K562 (cell line): ENCODE measurements at regions not wholly inside any gene's neighbourhood (a gene's known extent, or its start where the extent isn't known, plus 50 kb on each side); places are given as distances from the start of the nearest gene placed in this dataset.
A peak's percentile ranks its signal among the peaks of the same experiment; 100 is the strongest.

Experiments used
- ATAC-seq: fragments of 200-7000 bp; cut with Tn5 transposase; 3 replicates; pipeline ENCODE4 v1.9.1; 2020; ENCODE audit warnings: moderate library complexity
- BruUV-seq: library from RNA; stranded (reverse); fragments of 400-500 nt; replicated peaks from 2 replicates; lab custom pipeline; 2021; lab: Mats Ljungman, UMichigan
- CTCF ChIA-PET: fragments of 300-600 bp; formaldehyde crosslinking; extraction: SDS; loops from one replicate; lab custom pipeline; 2021; ENCODE audit warnings: low intra/inter-chr PET ratio; lab: Yijun Ruan, JAX
- POLR2A ChIA-PET: fragments of 300-600, 350-650 bp; sonication (Branson Sonifier 250); formaldehyde crosslinking; extraction: SDS; loops from one replicate; lab custom pipeline; 2021; ENCODE audit warnings: antibody characterized with exemption, inconsistent platforms; lab: Yijun Ruan, JAX
- DNase-seq, 4 experiments: peaks; one replicate each; pipeline versions ENCODE4 v3.0.0 to v3.0.0-alpha.2; 2011 to 2018; ENCODE audit warnings: low spot score in 3 of 4, mixed read lengths in 3 of 4; ENCODE audit errors: extremely low read depth in 1 of 4
- FAIRE-seq: peaks from 2 replicates; lab custom pipeline; 2011; peaks lifted over from hg19 to GRCh38; lab: Jason Lieb, UNC
- H2AFZ ChIP-seq: 2 replicates; pipeline ENCODE4 v1.6.0; 2011; ENCODE audit warnings: low read depth, low read length, control low read depth, inconsistent platforms
- H3K27ac ChIP-seq: fragments of 200-600 bp; 3 replicates; pipeline ENCODE4 v1.8.0; 2011; ENCODE audit warnings: low read depth, mild to moderate bottlenecking, control low read depth, inconsistent platforms, low read length, moderate library complexity, mixed read lengths; ENCODE audit errors: extremely low read depth
- H3K27me3 ChIP-seq, 2 experiments: fragments of 300-600 bp in 1 of 2; 2 replicates in 1 of 2; 3 replicates in 1 of 2; pipeline versions ENCODE4 v1.6.0 to v1.8.0; 2011; ENCODE audit warnings: inconsistent platforms in 2 of 2, low read length in 2 of 2, mild to moderate bottlenecking in 1 of 2, mixed read lengths in 1 of 2, moderate library complexity in 1 of 2; ENCODE audit not compliant: control insufficient read depth in 2 of 2, insufficient read depth in 2 of 2
- H3K36me3 ChIP-seq: fragments of 300-600 bp; 3 replicates; pipeline ENCODE4 v1.8.0; 2011; ENCODE audit warnings: mild to moderate bottlenecking, low read length, inconsistent platforms; ENCODE audit not compliant: control insufficient read depth, insufficient read depth
- H3K4me1 ChIP-seq, 2 experiments: fragments of 200-600 bp in 1 of 2; replicated peaks in 1 of 2; 2 replicates in 1 of 2; 3 replicates in 1 of 2; pipeline versions ENCODE4 v1.5.1 to v1.8.0; 2011; ENCODE audit warnings: inconsistent platforms in 2 of 2, low read length in 2 of 2, mild to moderate bottlenecking in 1 of 2, mixed read lengths in 1 of 2, moderate library complexity in 1 of 2; ENCODE audit not compliant: control insufficient read depth in 2 of 2, insufficient read depth in 2 of 2
- H3K4me2 ChIP-seq: 2 replicates; pipeline ENCODE4 v1.6.1; 2011; ENCODE audit warnings: low read length, control low read depth, inconsistent platforms, mixed read lengths; ENCODE audit not compliant: insufficient read depth
- H3K4me3 ChIP-seq: fragments of 200-600 bp; sonication (generic), shearing (Covaris generic); 2 replicates; pipeline ENCODE4 v1.5.1; 2016; ENCODE audit warnings: control low read depth, inconsistent platforms
- H3K79me2 ChIP-seq: fragments of 200-600 bp; 3 replicates; pipeline ENCODE4 v1.8.0; 2011; ENCODE audit warnings: low read length, inconsistent platforms; ENCODE audit not compliant: control insufficient read depth, insufficient read depth
- H3K9ac ChIP-seq, 2 experiments: 2 replicates each; pipeline versions ENCODE4 v1.6.0 to v1.6.1; 2011; ENCODE audit warnings: low read depth in 2 of 2, low read length in 2 of 2, control low read depth in 1 of 2, inconsistent platforms in 1 of 2, mild to moderate bottlenecking in 1 of 2, mixed read lengths in 1 of 2; ENCODE audit not compliant: insufficient read depth in 1 of 2
- H3K9me1 ChIP-seq: one replicate; pipeline ENCODE4 v1.6.0; 2011; ENCODE audit warnings: inconsistent platforms, mild to moderate bottlenecking, low read length, moderate library complexity; ENCODE audit not compliant: control insufficient read depth, insufficient read depth
- H3K9me3 ChIP-seq: replicated peaks from 2 replicates; pipeline ENCODE4 v1.5.1; 2011; ENCODE audit warnings: low read depth, low read length, inconsistent platforms; ENCODE audit not compliant: control insufficient read depth, insufficient read depth
- H4K20me1 ChIP-seq: replicated peaks from 2 replicates; pipeline ENCODE4 v1.6.1; 2011; ENCODE audit warnings: low read length, inconsistent platforms, mixed read lengths; ENCODE audit not compliant: control insufficient read depth, insufficient read depth
- FOXP4 ChIP-seq: sonication (generic); formaldehyde crosslinking; IDR thresholded peaks from 2 replicates; pipeline ENCODE4 v1.8.0; 2022; ENCODE audit warnings: mild to moderate bottlenecking, missing genetic modification reagents, borderline replicate concordance
- MYBL2 ChIP-seq, 2 experiments: fragments of 450-650 bp in 1 of 2; sonication (generic) in 1 of 2; formaldehyde crosslinking in 1 of 2; IDR thresholded peaks; 2 replicates each; pipeline versions ENCODE4 v1.6.1 to v1.8.1; 2017 to 2022; ENCODE audit warnings: borderline replicate concordance in 1 of 2, inconsistent platforms in 1 of 2, low read depth in 1 of 2, mild to moderate bottlenecking in 1 of 2, missing genetic modification reagents in 1 of 2, moderate library complexity in 1 of 2
- NR2C2 ChIP-seq, 2 experiments: fragments of 200-800 bp in 1 of 2; sonication (Bioruptor generic) in 1 of 2; sonication (generic) in 1 of 2; formaldehyde crosslinking in 1 of 2; IDR thresholded peaks; 2 replicates each; pipeline versions ENCODE4 v1.6.1 to v1.8.0; 2016 to 2022; ENCODE audit warnings: mild to moderate bottlenecking in 1 of 2, missing compliant biosample characterization in 1 of 2, missing genetic modification characterization in 1 of 2, missing genetic modification reagents in 1 of 2
- WGBS: fragments of 100-300 bp; shearing (Covaris generic); methylation state at CpG from one replicate; pipeline ENCODE4 v1.1.6; 2016; ENCODE audit warnings: low coverage, mixed read lengths; ENCODE audit not compliant: insufficient coverage; ENCODE audit errors: missing lambda C conversion rate; 5-methylcytosine and 5-hydroxymethylcytosine counted together
- in situ Hi-C: fragments of 300-500 bp; cut with MboI; formaldehyde crosslinking; loops from 4 replicates; pipeline ENCODE4 v1.15.0; 2018; ENCODE audit warnings: inconsistent platforms, mixed read lengths
- intact Hi-C: fragments of 100-400 bp; cut with micrococcal nuclease; formaldehyde crosslinking; loops from 2 replicates; pipeline ENCODE4 v1.14.2; 2022

DNA sequence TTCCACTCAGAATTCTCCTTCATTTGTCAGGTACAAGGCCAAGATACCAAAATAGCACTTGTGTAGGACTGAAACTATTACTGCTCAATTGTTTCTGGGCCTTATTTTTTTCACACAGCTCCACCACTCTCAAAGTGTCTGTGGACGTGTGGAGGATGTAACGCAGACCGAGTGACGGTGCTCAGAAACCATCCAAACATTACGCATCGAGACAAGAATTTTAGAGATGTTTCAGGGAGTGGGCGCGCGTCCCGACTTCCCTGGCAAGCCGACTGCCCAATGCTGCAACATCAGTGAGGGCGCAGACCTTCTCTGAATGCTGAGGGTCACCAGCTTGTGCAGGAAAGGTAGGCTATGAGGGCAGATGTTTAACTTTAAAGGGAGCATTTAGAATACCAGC, 108.4 kb downstream of the GATA6 start (continued):
- TF ChIP-seq MYBL2 (IDR thresholded peaks at IDR 0.05; ENCODE audit: low read depth): no peak
- no peak for TF ChIP-seq MYBL2 (CRISPR knock-in tag; IDR thresholded peaks at IDR 0.05; ENCODE audit: borderline replicate concordance)
- TF ChIP-seq, all 486 proteins: peak for 0

- peaks cover 10 to 16% of the 10 kb centered on the region in 2 experiments; a peak in 4 of 5 replicates for H3K27me3 ChIP-seq
- FAIRE-seq: no peak
- in situ Hi-C loops (no loop called here), intact Hi-C loops (loop anchor here (10.0 kb wide), 1 partner anchor 62 kb away; no protein-coding TSS in a partner anchor)
- no peak overlapping the region for H3K4me2 ChIP-seq
- no peak overlapping the region for H3K27ac ChIP-seq
- H3K4me3 ChIP-seq: no peak overlapping the region
- H3K79me2 ChIP-seq: no peaks in the 10 kb centered on the region
- WGBS: 30% methylated on average over 7 of the region's 7 CpGs
- H4K20me1 ChIP-seq: no peaks in the 10 kb centered on the region
- H3K9ac ChIP-seq: no peak overlapping the region
- DNase-seq: no peak
- TF ChIP-seq FOXP4 (no peak), NR2C2 (CRISPR knock-in tag; IDR thresholded peaks at IDR 0.05) (no peak), NR2C2 (tag; IDR thresholded peaks at IDR 0.05) (0 out of 2 replicates have a peak, but pooled peaks have one; percentile 28)
- no peaks in the 10 kb centered on the region for H3K36me3 ChIP-seq
- CTCF ChIA-PET: no interaction called here
- H3K9me3 ChIP-seq: no peaks in the 10 kb centered on the region
- H2AFZ ChIP-seq: no peak overlapping the region
- POLR2A ChIA-PET: no interaction called here
- no peaks in the 10 kb centered on the region for H3K9me1 ChIP-seq
- H3K4me1 ChIP-seq: no peaks in the 10 kb centered on the region
- no TSS peak for BruUV-seq
- ATAC-seq: no peak; the same call in 2 of the 3 replicates
These were observed 106.9 kb downstream of the GATA6 start for GRCh38 chr18:22276334-22276713.
